HG03280 (cell line): ENCODE measurements at regions not wholly inside any gene's neighbourhood (a gene's known extent, or its start where the extent isn't known, plus 50 kb on each side); places are given as distances from the start of the nearest gene placed in this dataset.
"Not testable (repeated sequence)": the region's sequence is repeated elsewhere in the genome, so short reads cannot be mapped to it uniquely, and the experiment has no call there.

ENCODE experiments used
- ATAC-seq: cut with Tn5 transposase; IDR thresholded peaks from one replicate; pipeline ENCODE4 v1.9.1; 2021; ENCODE audit warnings: mild to moderate bottlenecking, moderate library complexity; ENCODE audit not compliant: unreplicated experiment

DNA sequence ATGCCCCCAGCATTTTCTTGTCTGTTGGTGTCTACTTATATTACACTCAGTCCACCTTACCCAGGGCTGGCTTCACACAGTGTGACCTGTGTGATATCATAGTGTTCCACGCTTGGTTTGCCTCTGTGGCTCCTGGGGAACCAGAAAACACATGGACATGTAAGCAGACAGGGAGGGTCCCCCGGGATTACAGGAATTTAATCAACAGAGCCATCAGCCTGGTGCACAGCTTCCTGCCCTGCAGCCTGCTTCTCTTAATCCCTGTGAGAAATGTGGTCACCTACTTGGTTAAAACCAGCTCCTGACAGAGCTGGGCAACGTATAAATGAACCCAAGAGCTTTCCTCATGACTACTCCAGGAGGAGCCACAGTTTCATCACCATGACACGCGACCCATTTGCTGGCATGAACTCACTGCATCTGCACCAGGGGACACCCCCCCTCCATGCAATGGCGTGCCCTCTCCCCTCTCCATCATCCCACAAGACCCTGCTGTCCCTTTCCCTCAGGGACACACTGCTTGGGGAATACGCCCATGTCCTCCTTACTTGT lies 152.1 kb downstream of the UQCRFS1 start:
- no peak for ATAC-seq

DNA sequence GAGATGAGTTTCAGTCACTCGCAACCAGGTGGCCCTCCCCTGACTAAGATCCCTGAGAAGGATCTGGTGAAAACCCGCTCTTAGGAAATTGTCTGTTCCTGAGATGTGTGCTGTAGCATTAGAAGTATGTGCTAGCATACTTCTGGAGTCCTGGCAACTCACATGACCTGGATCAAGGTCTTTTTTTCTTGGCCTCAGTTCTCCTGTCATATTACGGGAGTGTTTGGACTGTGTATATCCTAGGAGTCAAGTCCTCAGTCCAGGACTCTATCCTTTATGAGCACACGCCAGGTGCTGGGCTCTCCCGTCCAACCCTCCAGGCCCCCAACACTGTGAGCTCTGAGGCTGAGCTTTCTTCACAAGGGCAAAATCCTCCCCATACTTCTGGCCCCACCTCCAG lies 156.4 kb downstream of the UQCRFS1 start:
- no peak for ATAC-seq

DNA sequence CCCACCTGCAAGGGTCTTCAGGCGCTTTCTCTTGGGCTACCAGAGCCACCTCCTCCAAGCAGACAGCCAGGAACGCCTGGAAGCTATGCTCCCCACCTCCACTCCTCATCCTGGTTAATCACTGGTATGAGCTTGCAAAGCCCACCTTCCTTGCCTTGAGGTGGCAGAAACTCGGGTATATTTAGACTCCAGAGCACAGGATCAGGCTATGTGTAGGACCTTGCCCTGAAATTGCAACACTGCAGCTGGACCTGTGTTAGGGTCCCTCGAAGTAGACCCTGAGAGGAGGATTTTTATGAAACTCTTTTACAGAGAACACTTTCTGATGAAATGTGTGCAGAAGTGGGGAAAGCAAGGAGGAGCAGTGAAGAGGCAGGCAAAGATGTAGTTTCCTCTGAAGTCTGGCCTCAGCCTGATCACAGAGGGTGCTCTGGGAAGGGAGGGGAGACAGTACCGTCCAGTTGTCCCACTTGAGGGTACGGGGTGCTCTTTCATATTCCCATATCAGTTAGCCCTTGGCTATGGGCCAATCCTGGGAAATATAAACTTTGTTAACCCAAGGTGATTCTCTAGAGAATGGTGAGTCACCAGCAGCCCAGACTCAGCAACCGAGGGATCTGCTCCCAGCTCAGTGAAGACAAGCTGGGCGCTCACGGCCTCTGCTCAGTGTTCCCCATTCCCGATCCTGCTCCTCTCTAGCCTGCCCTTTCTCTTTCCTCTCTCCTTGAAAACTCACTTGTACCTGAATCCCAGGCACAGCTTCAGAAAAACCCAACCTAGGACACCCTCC lies 157.9 kb downstream of the UQCRFS1 start:
- no peak for ATAC-seq

DNA sequence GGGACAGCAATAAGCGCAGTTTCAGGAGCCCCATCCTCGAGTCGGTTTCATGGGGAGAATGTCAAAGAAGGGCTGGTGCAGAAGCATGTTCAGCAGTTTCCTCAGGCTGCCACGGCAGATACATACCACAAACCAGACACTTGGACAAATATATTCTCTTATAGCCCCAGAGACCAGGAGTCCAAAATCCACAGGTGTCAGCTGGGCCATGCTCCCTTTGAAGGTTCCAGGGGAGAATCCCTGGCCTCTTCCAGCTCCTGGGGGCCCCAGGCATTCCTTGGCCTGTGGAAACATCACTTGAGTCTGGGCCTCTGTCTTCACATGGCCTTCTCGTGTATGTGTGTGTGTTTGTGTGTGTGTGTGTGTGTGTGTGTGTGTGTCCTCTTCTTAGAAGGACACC lies 164.1 kb downstream of the UQCRFS1 start:
- no peak for ATAC-seq

DNA sequence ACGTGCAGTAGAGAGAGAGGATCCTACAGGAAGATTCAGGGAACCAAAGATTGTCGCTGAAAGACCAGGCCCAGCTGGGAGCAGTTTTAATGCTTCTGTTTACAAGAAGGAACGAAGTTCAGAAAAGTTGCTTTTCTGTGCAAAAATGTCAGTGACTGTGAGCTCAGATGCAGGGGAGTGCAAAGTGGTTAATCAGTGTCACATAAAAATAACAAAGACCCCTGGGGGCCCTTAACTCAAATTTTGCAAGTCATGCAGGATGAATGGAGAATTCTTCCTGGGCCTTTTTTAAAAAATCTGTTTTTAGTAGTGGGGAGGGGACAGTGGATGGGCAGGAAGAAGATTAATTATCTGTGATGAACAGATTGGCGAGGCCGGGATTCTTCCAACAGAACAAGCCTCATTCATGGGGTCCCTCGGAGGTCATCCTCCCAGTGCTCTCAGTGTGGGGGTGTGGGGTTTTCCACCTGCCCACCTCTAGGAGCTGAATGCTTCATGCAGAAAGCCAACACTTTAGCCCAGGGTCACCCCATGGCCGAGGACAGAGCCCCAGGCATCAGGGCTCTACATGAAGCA lies 167.2 kb downstream of the UQCRFS1 start:
- no peak for ATAC-seq

DNA sequence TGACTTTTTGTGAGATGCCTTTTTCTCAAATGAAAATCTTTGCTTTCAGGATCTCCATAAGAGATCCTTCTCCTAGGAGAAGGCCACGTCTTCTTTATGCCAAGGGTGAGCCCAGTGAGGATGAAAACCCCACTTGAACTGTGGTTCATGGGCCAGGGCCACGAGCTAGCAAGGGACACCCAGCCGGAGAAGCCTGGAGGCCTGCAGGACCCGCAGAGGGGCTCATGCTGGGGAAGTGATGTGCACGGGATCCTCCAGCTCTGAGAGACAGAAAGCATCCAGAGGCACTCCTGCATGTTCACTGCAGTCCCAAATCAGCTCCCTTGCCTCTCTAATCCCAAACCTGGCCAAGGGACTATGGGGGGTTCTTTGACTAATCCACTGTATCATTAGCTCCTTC lies 168.9 kb downstream of the UQCRFS1 start:
- ATAC-seq = no peak

DNA sequence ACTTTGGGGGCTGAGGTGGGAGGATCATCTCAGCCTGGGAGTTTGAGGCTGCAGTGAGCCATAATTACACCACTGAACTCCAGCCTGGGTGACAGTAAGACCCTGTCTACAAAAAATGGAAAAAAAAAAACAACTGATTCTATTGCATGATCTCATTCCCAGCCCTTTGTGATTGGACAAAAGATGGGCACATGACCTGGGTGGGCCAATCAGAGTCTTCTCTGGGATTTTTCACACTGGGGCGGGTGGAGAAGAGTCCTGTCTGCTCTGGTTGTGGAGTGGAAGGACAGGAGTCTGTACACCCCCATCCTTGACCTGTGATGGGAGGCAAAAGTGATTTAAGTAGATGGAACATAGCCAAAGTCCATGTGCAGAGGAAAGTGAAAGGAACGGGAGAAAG lies 170.5 kb downstream of the UQCRFS1 start:
- no peak for ATAC-seq

DNA sequence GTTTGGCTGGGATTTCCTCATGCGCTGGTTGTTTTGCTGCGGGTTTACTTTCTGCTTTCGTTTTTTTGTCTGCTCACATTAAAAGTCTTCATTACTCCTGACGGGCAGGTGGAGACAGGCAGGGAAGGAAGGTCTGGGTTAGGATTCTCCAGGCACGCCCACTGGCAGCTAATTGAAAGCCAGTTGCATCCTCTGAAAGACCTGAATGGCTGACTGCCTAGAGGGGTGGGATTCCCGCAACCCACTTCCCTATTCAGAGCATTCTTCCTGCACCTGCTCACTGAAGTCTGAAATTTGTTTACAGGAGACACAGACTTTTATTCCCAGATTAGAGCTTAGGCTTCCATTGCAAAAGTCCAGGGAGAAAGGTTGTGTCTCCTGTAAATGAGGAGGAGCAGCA lies 172.0 kb downstream of the UQCRFS1 start:
- no peak for ATAC-seq

DNA sequence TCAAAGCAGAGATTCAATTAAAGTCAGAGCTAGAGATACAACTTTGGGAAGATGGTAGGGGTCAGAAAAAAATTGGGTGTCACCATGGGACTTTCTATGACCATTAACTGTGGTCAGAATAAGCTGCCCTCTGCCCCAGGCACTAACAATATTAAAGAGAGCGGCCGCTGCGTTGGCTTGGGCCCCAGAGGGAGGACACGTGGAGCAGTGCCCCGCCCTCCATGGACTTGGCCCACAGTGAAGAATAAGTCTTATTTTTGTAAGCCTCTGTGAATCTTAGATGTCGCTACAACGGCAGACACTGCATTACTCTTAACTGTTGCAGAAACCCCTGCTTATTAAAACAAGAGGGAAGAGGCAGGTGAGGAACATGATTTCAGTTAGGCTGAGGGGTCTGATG lies 172.7 kb downstream of the UQCRFS1 start:
- ATAC-seq = no peak

DNA sequence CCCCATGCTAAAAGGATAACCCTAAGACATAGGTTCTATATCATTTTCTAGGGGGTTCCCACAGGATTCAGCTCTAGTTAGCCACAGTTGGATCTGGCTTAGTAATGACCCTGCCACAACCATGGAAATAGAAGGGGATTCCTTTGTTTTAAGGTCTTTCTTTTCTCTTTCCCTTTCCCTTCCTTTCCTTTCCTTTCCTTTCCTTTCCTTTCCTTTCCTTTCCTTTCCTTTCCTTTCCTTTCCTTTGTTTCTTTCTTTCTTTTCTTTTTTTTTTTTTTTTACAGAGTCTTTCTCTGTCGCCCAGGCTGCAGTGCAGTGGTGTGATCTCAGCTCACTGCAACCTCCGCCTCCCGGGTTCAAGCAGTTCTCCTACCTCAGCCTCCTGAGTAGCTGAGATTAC lies 173.9 kb downstream of the UQCRFS1 start:
- not testable (repeated sequence) for ATAC-seq

DNA sequence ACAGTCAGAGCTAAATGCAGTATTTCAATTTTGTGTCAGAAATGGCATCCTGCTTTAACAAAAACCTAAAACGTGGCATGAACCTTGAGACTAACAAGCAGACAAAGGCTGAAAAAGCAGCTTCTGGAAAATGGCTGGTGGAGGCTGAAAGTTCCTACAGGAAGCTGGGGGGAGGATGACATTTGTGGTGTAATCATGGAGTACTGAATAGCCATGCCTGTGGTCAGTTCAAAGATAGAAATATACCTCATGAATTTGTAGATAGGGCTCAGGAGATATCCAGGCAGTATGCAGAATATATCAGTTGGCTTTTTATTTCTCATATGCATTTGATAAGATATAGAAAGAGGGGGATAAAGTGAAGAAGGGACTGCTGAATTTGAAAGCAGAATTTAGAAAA lies 181.7 kb downstream of the UQCRFS1 start:
- no peak for ATAC-seq

DNA sequence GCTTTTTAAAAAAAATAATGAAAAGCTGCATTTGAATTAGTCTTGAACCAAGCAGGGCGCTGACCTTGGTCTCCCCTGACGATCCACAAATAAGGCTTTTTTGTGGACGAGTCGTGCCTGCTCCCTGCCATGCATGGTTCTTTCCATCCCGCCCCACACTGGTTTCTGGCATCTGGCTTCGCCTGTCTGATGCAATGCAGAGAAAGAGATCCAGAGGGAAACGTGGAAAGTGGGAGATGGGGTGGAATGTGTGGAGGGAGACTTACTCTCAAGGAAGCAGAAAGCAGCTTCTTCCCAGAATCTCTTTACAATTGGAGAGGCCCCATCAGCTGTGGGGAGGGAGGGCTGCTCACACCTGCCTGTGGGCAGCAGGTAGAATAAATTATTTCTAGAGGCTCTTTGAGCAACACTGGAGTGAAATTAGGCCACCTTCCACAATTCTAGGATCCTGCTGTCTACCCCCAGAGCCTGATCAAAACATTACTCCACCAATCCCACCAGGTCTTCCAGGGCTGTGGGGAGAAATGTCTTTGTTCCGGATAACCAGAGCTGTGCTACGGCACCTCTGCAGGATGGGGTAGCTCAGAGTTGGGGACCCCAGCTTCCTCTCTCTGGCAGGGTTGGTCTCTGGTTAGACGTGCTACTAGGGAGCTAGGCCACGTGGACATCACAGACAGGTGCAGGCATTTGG lies 183.5 kb downstream of the UQCRFS1 start:
- no peak for ATAC-seq

DNA sequence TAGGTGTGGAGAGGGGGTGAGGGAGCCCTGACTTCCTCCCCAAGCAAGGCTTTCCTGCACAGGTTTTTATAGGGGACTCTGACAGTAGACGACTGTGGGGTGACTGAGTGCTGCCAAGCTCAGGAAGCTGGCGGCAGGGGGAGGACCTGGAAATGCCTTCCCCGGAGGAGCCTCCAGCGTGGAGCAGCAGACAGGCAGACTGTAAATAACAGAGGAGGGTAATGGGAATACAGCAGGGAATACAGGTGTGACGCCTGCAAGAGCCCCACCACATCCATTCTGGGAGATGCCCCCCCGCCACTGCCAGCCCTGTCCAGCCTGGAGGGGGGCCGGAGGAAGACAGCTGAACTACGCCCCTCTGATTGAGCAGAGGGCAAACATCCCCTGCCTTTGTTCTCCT lies 190.4 kb downstream of the UQCRFS1 start:
- ATAC-seq = no peak

DNA sequence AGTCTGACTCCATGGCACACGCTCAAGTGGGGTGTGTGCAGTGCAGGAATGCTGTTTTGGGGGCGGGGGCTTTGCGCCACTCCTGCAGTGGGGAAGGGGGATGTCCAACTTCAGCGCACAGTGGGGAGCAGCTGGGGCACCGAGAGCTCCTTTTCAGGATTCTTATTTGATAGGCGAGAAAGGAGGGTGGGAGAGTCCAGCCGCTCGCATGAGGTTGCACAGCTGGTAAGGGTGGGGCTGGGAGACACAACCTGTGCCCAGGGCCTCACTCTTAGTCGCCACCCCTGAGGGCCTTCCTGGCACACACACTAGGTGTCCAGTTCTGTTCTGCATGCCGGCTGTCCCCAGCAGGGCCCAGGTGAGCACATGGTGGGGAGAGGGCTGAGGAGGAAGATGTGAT lies 190.8 kb downstream of the UQCRFS1 start:
- no peak for ATAC-seq

DNA sequence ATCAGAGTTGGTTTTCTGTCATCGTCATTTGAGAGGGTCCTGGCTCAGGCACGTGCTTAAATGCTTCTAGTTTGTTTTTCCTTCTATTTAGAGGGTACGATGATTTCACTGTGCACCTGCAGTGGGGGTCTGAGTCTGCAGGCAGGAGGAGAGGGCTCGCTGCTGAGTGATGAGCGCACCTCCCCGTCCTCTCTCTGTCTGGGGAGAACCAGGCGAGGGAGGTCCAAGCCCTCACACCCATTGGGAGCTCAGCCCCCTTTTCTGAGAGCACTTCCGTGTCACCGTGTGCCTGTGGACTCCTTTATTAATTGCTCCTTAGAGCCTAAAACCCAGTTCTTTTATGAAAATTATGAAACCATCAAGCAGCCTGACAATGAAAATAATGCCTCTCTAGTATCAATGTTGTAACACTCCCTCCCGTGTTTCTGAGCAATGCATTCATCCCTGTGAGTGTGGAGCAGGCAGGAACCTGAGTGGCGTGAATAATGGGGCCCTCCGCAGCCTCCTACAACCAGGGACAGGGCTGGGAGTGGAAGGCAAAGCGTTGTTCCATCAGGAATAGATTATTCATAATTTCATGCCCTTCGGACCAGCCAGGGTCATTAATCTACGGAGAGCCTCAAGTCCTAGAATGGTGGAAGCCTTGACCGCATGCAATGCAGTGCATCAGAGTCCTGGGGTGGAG lies 191.6 kb downstream of the UQCRFS1 start:
- ATAC-seq = no peak

DNA sequence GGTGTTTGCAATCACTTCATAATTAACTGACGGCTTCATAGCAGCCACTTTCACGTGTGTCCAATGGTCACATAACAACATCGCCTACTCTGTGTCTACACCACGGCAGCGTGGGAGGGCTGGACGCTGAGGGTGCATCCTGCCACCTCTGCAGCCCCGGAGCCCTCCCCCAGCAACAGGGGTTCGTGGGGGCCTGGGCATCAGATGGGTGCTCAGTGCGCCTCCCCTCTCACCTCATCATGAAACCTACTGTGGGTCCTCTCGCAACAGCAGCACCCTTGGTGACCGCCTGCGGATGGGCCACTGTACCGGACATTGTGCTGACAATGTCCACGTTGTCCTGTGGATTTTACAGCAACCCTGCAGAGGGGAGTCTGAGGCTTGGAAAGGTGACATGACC lies 193.5 kb downstream of the UQCRFS1 start:
- no peak for ATAC-seq

DNA sequence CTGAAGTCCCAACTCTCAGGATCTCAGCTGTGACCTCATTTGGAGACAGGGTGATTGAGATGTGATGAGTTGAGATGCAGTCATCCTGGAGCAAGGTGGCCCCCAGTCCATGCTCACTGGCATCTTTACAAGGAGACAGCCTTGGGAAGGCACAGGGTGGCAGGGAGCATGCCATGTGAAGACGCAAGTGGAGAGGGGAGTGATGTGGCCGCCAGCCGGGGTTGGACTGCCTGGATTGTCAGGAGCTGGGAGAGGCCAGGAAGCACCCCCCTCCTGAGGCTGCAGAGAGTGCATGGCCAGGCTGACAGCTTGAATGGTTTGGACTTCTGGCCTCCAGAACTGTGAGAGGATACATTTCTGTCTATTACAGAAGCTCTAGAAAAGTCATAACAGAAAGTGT lies 194.4 kb downstream of the UQCRFS1 start:
- ATAC-seq = no peak

DNA sequence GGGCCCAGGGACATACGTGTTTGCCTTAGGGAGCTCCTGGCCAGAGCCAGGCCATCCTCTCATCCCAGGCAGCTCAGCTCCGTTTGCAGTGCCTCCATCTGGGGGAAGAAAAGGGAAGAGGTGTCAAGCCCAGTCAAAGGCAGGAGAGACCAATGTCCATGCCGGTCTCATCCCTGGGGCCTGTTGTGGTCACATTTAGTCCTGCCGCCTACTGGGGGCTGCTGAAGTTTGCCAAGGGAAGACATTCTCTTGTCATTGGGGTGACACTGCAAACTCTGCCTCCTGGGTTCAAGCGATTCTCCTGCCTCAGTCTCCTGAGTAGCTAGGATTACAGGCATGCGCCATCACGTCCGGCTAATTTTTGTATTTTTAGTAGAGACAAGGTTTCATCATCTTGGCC lies 195.2 kb downstream of the UQCRFS1 start:
- ATAC-seq = no peak

DNA sequence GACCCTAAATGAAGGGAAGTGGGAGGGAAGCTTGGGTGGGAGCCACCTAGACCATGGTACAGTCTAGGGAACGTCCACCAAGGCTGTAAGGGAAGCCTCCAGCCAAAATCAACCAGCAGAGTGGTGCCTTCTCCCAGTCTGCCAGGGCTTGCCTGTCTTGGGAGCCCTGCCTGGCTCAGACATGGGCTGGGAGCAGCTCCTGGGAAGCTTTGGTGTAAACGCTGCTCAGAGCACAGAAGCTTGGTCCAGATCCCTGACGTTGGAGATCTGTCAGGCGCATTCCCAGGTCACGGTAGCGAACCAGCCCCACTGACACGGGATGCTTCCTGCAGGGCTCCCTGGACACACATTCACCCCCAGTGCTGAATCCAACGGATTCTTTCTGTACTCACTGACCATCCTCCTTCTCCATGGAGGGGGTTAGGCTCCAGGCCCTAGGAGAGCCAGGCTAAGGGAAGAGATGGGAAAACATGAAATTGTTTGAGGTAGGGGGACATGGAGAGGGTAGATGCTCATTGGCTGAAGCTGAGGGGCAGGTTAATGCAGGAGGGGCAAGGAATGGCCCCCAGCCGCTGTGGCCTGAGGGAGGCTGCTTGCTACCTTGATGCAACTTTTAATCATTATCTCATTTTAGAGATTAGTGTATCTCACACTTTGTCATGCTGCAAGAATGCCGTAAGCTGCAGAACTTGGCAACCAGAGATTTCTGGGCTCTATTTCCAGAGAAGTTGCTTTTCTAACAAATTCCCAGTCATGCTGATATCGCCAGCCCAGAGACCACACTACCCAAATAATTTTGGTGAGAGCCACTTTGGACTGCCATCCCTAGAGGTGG lies 195.8 kb downstream of the UQCRFS1 start:
- ATAC-seq = no peak

DNA sequence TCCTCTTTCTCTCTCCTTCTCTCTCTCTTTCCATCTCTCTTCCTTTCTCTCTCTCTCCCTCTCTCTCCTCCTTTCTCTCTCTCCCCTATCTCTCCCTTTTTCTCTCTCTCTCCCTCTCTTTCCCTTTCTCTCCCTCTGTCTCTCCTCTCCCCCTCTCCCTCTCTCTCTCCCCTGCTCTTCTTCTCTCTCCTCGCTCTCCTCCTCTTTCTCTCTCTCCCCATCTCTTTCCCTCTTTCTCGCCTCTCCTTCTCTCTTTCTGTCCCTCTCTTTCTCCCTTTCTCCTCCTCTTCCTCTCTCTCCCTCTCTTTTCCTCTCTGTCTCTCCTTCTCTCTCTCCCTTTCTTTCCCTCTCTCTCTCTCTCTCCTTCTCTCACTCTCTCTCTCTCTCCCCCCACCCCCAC lies 196.6 kb downstream of the UQCRFS1 start:
- no peak for ATAC-seq

DNA sequence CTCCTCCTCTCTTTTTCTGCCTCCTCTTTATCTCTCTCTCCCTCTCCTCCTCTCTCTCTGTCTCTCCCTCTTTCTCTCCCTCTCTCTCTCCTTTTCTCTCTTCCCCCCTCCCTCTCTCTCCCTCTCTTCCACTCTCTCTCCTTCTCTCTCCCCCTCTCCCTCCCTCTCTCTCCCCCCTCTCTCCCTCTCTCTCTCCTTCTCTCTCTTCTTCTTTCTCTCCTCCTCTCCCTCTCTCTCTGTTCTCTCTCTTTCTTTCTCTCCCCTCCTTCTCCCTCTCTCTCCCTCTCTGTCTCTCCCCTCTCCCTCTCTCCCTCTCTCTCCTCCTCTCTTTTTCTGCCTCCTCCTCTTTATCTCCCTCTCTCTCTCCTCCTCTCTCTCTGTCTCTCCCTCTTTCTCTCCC lies 197.4 kb downstream of the UQCRFS1 start:
- ATAC-seq = no peak
